AG09319 (cell line): ENCODE measurements at regions not wholly inside any gene's neighbourhood (a gene's known extent, or its start where the extent isn't known, plus 50 kb on each side); places are given as distances from the start of the nearest gene placed in this dataset.

Experiments
- DNase-seq: peaks from one replicate; pipeline ENCODE4 v3.0.0-alpha.2; 2010; ENCODE audit warnings: low read depth; ENCODE audit errors: extremely low read depth
- CTCF ChIP-seq: IDR thresholded peaks from 2 replicates; pipeline ENCODE4 v1.5.1; 2011; ENCODE audit warnings: low read depth, mild to moderate bottlenecking, inconsistent platforms, low read length, moderate library complexity

GRCh38 chr9:107647141-107647540 is 157.6 kb upstream of the KLF4 start:
- no peak for TF ChIP-seq CTCF
- no peak for DNase-seq

GRCh38 chr9:107645464-107645833 is 155.9 kb upstream of the KLF4 start:
- TF ChIP-seq CTCF = no peak
- DNase-seq = no peak

- no peak for TF ChIP-seq CTCF
- no peak for DNase-seq
These were observed 155.3 kb upstream of the KLF4 start for GRCh38 chr9:107644733-107645463.

- DNase-seq = no peak
- TF ChIP-seq CTCF = no peak
These were observed 149.9 kb upstream of the KLF4 start for GRCh38 chr9:107639426-107639825.

- no peak for TF ChIP-seq CTCF
- peak; percentile 57 for DNase-seq
These were observed 149.1 kb upstream of the KLF4 start for GRCh38 chr9:107638521-107639310.

GRCh38 chr9:107637421-107638420 is 148.2 kb upstream of the KLF4 start:
- peak; percentile 99 for DNase-seq
- TF ChIP-seq CTCF = peak; percentile 15
